ENCODE measurements at regions not wholly inside any gene's neighbourhood (a gene's known extent, or its start where the extent isn't known, plus 50 kb on each side); places are given as distances from the start of the nearest gene placed in this dataset.

DNA sequence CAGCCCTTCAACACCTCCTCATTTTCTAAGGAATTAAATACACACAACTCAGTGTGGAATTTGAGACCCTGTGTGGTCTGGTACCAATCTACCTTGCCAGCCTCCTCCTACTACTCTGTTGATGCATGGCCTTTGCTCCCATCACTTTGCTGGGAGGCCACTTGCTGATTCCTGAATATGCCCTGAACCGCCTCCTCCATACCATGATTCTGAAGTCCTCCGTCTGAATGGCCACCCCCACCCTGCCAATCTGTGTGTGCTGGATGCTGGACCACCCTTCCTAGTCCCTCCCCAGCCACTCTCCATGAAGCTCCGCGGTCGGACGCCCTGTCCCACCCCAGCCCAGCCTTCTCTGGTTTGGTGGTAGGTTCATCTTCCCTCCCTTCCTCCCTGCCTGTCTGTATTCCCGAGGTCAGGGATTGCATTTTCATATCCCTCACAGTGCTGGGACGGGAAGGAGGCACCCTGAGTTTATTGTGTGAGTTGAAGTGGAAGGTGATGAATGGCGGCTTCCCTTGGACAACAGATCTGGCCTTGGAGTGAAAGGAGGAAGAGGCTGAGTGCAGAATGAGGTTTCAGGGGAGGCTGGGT, 138.3 kb downstream of the CDC5L start:
- DNase-seq (ENCODE audit: low read depth) = no peak
- no peak overlapping the region for H3K4me3 ChIP-seq (ENCODE audit: low read length)
- TF ChIP-seq, protein P1, sequence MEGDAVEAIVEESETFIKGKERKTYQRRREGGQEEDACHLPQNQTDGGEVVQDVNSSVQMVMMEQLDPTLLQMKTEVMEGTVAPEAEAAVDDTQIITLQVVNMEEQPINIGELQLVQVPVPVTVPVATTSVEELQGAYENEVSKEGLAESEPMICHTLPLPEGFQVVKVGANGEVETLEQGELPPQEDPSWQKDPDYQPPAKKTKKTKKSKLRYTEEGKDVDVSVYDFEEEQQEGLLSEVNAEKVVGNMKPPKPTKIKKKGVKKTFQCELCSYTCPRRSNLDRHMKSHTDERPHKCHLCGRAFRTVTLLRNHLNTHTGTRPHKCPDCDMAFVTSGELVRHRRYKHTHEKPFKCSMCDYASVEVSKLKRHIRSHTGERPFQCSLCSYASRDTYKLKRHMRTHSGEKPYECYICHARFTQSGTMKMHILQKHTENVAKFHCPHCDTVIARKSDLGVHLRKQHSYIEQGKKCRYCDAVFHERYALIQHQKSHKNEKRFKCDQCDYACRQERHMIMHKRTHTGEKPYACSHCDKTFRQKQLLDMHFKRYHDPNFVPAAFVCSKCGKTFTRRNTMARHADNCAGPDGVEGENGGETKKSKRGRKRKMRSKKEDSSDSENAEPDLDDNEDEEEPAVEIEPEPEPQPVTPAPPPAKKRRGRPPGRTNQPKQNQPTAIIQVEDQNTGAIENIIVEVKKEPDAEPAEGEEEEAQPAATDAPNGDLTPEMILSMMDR (IDR thresholded peaks at IDR 0.05; ENCODE audit: insufficient read depth, low read depth, low read length, missing control alignments) = no peak

DNA sequence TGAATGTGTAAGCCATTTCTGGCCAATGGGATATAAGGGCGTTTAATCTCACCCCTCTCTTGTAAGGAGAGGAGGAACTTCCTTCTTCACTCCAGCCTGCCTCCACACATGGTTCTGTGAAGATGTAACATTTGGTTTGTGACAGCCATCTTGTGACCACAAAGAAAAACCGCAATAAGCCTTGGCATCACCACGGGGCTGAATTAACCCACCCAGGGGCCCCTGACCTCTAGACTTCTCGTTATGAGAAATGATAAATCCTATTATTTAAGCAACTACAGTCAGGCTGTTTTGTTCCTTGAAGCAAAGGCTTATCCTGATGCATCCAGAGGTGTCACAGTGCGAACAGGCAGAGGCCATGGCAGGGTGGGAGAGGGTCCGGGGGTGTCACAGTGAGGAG, 139.7 kb downstream of the CDC5L start:
- no peak for DNase-seq (ENCODE audit: low read depth)
- no peak overlapping the region for H3K4me3 ChIP-seq (ENCODE audit: low read length)
- TF ChIP-seq, protein P1 (IDR thresholded peaks at IDR 0.05; ENCODE audit: insufficient read depth, low read depth, low read length, missing control alignments) = no peak

DNA sequence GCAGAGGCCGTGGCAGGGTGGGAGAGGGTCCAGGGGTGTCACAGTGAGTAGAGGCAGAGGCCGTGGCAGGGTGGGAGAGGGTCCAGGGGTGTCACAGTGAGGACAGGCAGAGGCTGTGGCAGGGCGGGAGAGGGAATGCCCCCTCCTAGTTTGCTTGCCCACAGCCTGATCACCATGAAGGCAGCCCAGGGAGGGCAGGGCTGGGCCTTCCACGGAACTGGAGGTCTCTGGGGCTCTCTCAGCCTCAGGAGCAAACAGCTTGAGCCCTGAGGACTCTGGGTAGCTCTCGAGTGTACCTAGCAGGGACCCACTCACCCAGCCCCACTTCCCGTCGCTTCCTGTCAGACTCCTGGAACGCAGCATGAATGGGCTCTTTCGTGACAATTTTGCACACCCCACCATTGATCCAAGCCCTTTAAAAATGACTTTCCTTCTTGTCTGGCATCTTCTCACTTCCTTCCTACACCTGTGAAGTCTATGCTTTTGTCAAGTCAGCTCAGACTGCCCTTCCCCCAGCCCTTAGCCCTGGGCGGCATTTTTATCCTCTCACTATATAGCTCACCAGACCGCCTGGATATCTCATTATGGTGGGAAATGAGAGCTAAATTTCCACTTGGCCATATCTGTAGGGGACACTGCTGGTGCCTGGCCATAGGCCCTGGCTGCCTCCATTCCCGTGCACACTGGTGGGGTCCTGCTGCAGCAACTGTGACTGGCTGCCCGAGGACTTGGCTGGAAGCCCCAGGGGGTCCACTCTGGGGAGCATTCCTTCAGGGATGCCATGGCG, 140.3 kb downstream of the CDC5L start:
- DNase-seq (ENCODE audit: low read depth) = no peak
- TF ChIP-seq, protein P1 (IDR thresholded peaks at IDR 0.05; ENCODE audit: insufficient read depth, low read depth, low read length, missing control alignments) = no peak
- H3K4me3 ChIP-seq (ENCODE audit: low read length) = no peak overlapping the region

DNA sequence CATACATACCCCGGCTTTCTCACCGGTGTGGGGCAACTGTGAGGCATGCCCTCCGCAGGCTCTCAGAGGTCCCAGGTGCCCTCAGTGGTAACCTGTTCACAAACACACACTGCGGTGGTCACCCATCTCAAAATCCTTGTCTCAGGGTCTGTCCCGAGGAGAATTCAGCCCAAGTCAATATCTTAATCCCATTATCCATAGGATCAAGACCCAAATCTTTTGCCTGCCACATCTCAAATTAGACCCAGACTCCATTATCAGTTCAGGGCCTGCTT, 140.8 kb downstream of the CDC5L start:
- no peak for DNase-seq (ENCODE audit: low read depth)
- TF ChIP-seq, protein P1 (IDR thresholded peaks at IDR 0.05; ENCODE audit: insufficient read depth, low read depth, low read length, missing control alignments) = no peak
- no peak overlapping the region for H3K4me3 ChIP-seq (ENCODE audit: low read length)

DNA sequence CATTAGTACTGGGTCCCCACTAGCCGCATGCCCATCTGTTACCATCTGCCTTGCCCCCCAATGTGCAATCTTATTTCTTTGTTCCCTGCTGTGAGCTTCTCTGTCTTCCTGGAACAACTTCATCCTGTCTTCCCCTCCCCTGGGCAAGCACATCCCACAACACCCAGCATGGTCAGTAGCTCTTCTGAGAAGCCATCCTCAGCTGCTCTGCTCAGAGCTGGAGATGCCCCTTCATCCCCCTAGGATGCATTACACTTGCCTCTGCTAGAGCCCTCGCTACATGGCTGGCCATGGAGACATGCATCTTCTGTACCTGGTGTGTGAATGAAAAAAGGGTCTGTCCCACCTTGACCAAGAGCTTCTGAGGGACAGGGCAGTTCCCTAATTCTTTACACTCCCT, 141.2 kb downstream of the CDC5L start:
- H3K4me3 ChIP-seq (ENCODE audit: low read length) = no peak overlapping the region
- no peak for DNase-seq (ENCODE audit: low read depth)
- TF ChIP-seq, protein P1 (IDR thresholded peaks at IDR 0.05; ENCODE audit: insufficient read depth, low read depth, low read length, missing control alignments) = no peak

DNA sequence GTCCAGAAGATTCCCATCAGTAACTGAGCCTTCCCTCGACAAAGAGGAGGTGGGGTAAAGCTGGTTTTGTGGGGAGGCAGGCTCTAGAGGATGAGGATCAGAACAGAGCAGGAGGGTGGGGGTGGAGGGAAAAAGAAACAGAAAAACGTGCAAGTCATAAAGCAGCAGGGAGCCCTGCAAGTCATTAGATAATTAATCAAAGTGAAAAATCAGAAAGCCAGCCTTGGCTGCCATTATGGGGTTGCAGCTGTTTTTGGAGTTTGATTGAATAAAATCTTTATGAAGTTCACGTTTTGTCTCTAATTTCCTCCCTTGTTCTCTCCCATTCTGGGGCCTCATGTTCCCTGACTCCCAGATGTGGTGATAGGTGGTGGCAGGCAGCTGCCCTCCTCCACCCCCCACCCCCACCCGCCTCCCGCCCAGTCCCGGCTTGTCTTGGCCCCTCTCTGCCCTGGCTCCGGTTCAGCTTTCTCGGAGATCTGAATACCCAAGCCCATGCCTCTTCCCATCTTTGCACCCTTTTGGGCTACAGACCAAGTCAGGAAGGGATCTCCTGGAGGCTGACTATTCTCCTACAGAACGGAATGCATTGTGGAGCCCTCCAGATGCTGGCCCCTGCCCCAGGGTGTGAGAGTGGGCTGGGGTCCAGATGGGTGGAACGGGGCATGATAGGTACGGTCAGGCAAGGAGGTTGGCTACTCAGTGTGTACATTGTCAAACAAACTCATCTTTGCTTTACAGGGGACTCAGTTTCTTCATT, 141.8 kb downstream of the CDC5L start:
- DNase-seq (ENCODE audit: low read depth) = no peak
- no peak overlapping the region for H3K4me3 ChIP-seq (ENCODE audit: low read length)
- TF ChIP-seq, protein P1 (IDR thresholded peaks at IDR 0.05; ENCODE audit: insufficient read depth, low read depth, low read length, missing control alignments) = no peak

Data from epithelial cell of esophagus (primary cell).